HCT116 (cell line): ENCODE measurements at regions not wholly inside any gene's neighbourhood (a gene's known extent, or its start where the extent isn't known, plus 50 kb on each side); places are given as distances from the start of the nearest gene placed in this dataset.

Source experiments
- ATAC-seq: fragments of 200-7000 bp; cut with Tn5 transposase; 2 replicates; pipeline ENCODE4 v1.9.1; 2020; ENCODE audit warnings: mild to moderate bottlenecking, moderate library complexity
- BruUV-seq: library from RNA; stranded (reverse); fragments of 400-500 nt; replicated peaks from 2 replicates; lab custom pipeline; 2021; lab: Mats Ljungman, UMichigan
- CTCF ChIA-PET: fragments of 300-600 bp; sonication (Branson Sonifier 250); formaldehyde crosslinking; loops from one replicate; lab custom pipeline; 2021; ENCODE audit warnings: antibody characterized with exemption; lab: Charles Lee
- POLR2A ChIA-PET: fragments of 300-600, 350-600 bp; sonication (Branson Sonifier 250); formaldehyde crosslinking; loops from one replicate; lab custom pipeline; 2021; ENCODE audit warnings: antibody characterized with exemption; lab: Charles Lee
- RAD21 ChIA-PET, 2 experiments: fragments of 300-600 bp; sonication (Branson Sonifier 250); formaldehyde crosslinking; loops; one replicate each; lab custom pipeline; 2023; ENCODE audit warnings: low total read pairs in 2 of 2; ENCODE audit not compliant: uncharacterized antibody in 2 of 2, unreplicated experiment in 2 of 2, low non-redundant PET in 1 of 2; lab: Charles Lee
- DNase-seq: peaks from one replicate; pipeline ENCODE4 v3.0.0-alpha.2; 2010; ENCODE audit warnings: low read depth, low spot score
- H2AFZ ChIP-seq: fragments of 200-600 bp; shearing (Covaris generic), sonication (generic); 2 replicates; pipeline ENCODE4 v1.6.1; 2017; ENCODE audit warnings: low read depth, mixed run types, mixed read lengths, antibody characterized with exemption, low read length; ENCODE audit not compliant: poor library complexity, severe bottlenecking
- H3K27ac ChIP-seq: 2 replicates; pipeline ENCODE4 v1.5.1; 2012; ENCODE audit warnings: low read depth, low read length
- H3K27me3 ChIP-seq: fragments of 200-600 bp; sonication (generic); 2 replicates; pipeline ENCODE4 v1.6.1; 2016; ENCODE audit warnings: mixed run types, low read length, mixed read lengths; ENCODE audit not compliant: insufficient read depth
- H3K36me3 ChIP-seq, 2 experiments: fragments of 200-500 bp in 1 of 2; fragments of 200-600 bp in 1 of 2; sonication (Bioruptor generic) in 1 of 2; sonication (generic) in 1 of 2; 2 replicates each; pipeline versions ENCODE4 v1.5.1 to v1.6.1; 2014 to 2016; ENCODE audit warnings: low read length in 2 of 2, inconsistent platforms in 1 of 2, mixed read lengths in 1 of 2, mixed run types in 1 of 2; ENCODE audit not compliant: insufficient read depth in 2 of 2, control insufficient read depth in 1 of 2
- H3K4me1 ChIP-seq, 2 experiments: fragments of 200-600 bp in 1 of 2; sonication (generic) in 1 of 2; 2 replicates each; pipeline versions ENCODE4 v1.5.1 to v1.6.1; 2012 to 2017; ENCODE audit warnings: low read length in 2 of 2, inconsistent platforms in 1 of 2, mild to moderate bottlenecking in 1 of 2, mixed read lengths in 1 of 2, mixed run types in 1 of 2, moderate library complexity in 1 of 2; ENCODE audit not compliant: insufficient read depth in 2 of 2, control insufficient read depth in 1 of 2
- H3K4me2 ChIP-seq: fragments of 200-600 bp; sonication (generic); 2 replicates; pipeline ENCODE4 v1.6.1; 2017; ENCODE audit warnings: mixed run types, low read length, mixed read lengths
- H3K4me3 ChIP-seq, 2 experiments: fragments of 200-600 bp in 1 of 2; sonication (generic) in 1 of 2; replicated peaks in 1 of 2; 2 replicates each; pipeline ENCODE4 v1.5.1; 2011 to 2016; ENCODE audit warnings: low read length in 2 of 2, control low read depth in 1 of 2, low read depth in 1 of 2, mild to moderate bottlenecking in 1 of 2, mixed read lengths in 1 of 2, mixed run types in 1 of 2
- H3K79me2 ChIP-seq: fragments of 200-600 bp; sonication (generic); 2 replicates; pipeline ENCODE4 v1.6.1; 2017; ENCODE audit warnings: mild to moderate bottlenecking, mixed run types, low read length, moderate library complexity, mixed read lengths; ENCODE audit not compliant: insufficient read depth
- H3K9ac ChIP-seq: fragments of 200-600 bp; sonication (generic); 2 replicates; pipeline ENCODE4 v1.6.1; 2016; ENCODE audit warnings: low read length, mixed read lengths
- H3K9me2 ChIP-seq: fragments of 200-600 bp; sonication (generic), shearing (Covaris generic); 2 replicates; pipeline ENCODE4 v1.6.1; 2017; ENCODE audit warnings: mixed run types, mild to moderate bottlenecking, moderate library complexity; ENCODE audit not compliant: insufficient read depth
- H3K9me3 ChIP-seq, 2 experiments: fragments of 200-500 bp in 1 of 2; fragments of 200-600 bp in 1 of 2; sonication (Bioruptor generic) in 1 of 2; sonication (generic) in 1 of 2; 2 replicates each; pipeline ENCODE4 v1.6.1; 2014 to 2017; ENCODE audit warnings: low read length in 2 of 2, mixed read lengths in 2 of 2, inconsistent platforms in 1 of 2, low read depth in 1 of 2, mild to moderate bottlenecking in 1 of 2, mixed run types in 1 of 2, moderate library complexity in 1 of 2; ENCODE audit not compliant: control insufficient read depth in 1 of 2, insufficient read depth in 1 of 2
- H4K20me1 ChIP-seq: fragments of 200-600 bp; sonication (generic), shearing (Covaris generic); 2 replicates; pipeline ENCODE4 v1.6.1; 2017; ENCODE audit warnings: mixed run types, mild to moderate bottlenecking, moderate library complexity; ENCODE audit not compliant: insufficient read depth
- CBX3 ChIP-seq: IDR thresholded peaks from 2 replicates; pipeline ENCODE4 v1.6.1; 2012; ENCODE audit warnings: low read depth
- CEBPB ChIP-seq: IDR thresholded peaks from 2 replicates; pipeline ENCODE4 v1.6.1; 2012; ENCODE audit warnings: low read depth
- EGR1 ChIP-seq: IDR thresholded peaks from 2 replicates; pipeline ENCODE4 v1.6.1; 2012; ENCODE audit warnings: low read depth
- ELF1 ChIP-seq: IDR thresholded peaks from 2 replicates; pipeline ENCODE4 v1.6.1; 2012; ENCODE audit warnings: low read depth, borderline replicate concordance
- EZH2 ChIP-seq: fragments of 200-600 bp; sonication (generic); IDR thresholded peaks from 2 replicates; pipeline ENCODE4 v1.6.1; 2017; ENCODE audit warnings: antibody characterized with exemption, mixed run types
- EZH2phosphoT487 ChIP-seq: fragments of 200-600 bp; IDR thresholded peaks from 2 replicates; pipeline ENCODE4 v1.6.1; 2018; ENCODE audit warnings: antibody characterized with exemption, borderline replicate concordance
- FOSL1 ChIP-seq: IDR thresholded peaks from 2 replicates; pipeline ENCODE4 v1.6.1; 2012; ENCODE audit warnings: low read depth
- JUND ChIP-seq: IDR thresholded peaks from 2 replicates; pipeline ENCODE4 v1.6.1; 2012
- POLR2A ChIP-seq: IDR thresholded peaks from 2 replicates; pipeline ENCODE4 v1.7.0; 2011; ENCODE audit warnings: borderline replicate concordance; ENCODE audit not compliant: insufficient read depth, insufficient read length; ENCODE audit errors: extremely low read depth
- POLR2AphosphoS5 ChIP-seq: IDR thresholded peaks from 2 replicates; pipeline ENCODE4 v1.6.1; 2011; ENCODE audit warnings: mild to moderate bottlenecking, low read depth, low read length, moderate library complexity
- RAD21 ChIP-seq: IDR thresholded peaks from 2 replicates; pipeline ENCODE4 v1.6.1; 2012; ENCODE audit warnings: low read depth, mild to moderate bottlenecking
- SIN3A ChIP-seq: IDR thresholded peaks from 2 replicates; pipeline ENCODE4 v1.6.1; 2012; ENCODE audit warnings: low read depth
- SP1 ChIP-seq: IDR thresholded peaks from 2 replicates; pipeline ENCODE4 v1.6.1; 2012; ENCODE audit warnings: low read depth
- SRF ChIP-seq: IDR thresholded peaks from 2 replicates; pipeline ENCODE4 v1.6.1; 2012; ENCODE audit warnings: low read depth
- TCF7L2 ChIP-seq: IDR thresholded peaks from 2 replicates; pipeline ENCODE4 v1.7.0; 2011; ENCODE audit warnings: borderline replicate concordance, inconsistent platforms; ENCODE audit not compliant: insufficient read depth, insufficient read length; ENCODE audit errors: extremely low read depth
- ZFX ChIP-seq: fragments of 450-650 bp; IDR thresholded peaks from 2 replicates; pipeline ENCODE4 v1.6.1; 2017
- ZNF274 ChIP-seq: fragments of 200-500 bp; sonication (Bioruptor generic); IDR thresholded peaks from 2 replicates; pipeline ENCODE4 v1.6.1; 2014; ENCODE audit warnings: mild to moderate bottlenecking, low read depth, low read length, inconsistent platforms
- intact Hi-C: fragments of 100-400 bp; cut with micrococcal nuclease; formaldehyde crosslinking; loops from 2 replicates; pipeline ENCODE4 v1.10.0; 2022
- TF ChIP-seq, protein P1 (sequence below): IDR thresholded peaks from 2 replicates; pipeline ENCODE4 v1.6.1; 2011; ENCODE audit warnings: mild to moderate bottlenecking, low read length, moderate library complexity; ENCODE audit not compliant: insufficient replicate concordance; ENCODE audit errors: extremely low read depth
- TF ChIP-seq, protein P2 (sequence below): IDR thresholded peaks from 2 replicates; pipeline ENCODE4 v1.6.1; 2012
- TF ChIP-seq, protein P3 (sequence below): IDR thresholded peaks from 2 replicates; pipeline ENCODE4 v1.6.1; 2012

DNA sequence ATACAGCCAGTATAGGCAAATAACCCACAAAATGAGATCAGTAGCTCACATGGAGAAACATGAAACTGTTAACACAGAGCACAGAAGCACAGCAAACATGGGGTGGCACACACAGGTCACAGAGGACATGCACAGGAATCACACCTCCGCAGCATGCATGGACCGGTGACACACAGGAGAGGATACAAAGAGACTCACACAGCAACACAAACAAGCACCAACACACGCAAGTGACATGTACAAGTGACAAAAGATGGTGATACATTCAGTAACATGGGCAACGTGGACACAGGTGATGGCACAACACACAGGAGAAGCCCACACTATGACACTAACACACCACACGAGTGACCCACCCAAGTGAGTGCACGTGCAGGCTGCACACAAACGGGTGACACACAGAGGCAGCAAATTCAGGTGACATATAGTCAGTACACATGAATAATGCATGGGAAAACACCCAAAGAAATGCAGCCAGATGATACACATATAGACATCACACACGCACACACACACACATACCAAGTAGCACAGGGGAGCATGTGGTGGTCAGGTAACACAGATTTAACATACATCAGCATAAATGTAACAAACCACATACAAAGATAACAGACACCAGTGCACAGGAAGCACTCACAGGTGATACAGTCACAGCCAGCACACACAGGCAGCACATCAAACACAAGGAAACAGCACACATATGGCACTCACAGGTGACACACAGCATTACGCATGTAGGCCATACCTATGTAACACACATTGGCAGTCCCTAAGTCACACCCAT is 216.0 kb upstream of the SFSWAP start:
- no peak overlapping the region for H2AFZ ChIP-seq
- intact Hi-C loops: no loop called here

More for the DNA sequence above, 216.0 kb upstream of the SFSWAP start:
- H3K4me2 ChIP-seq: no peak overlapping the region
- no peak overlapping the region for H3K4me3 ChIP-seq
- peaks cover 16% of the 10 kb centered on the region for H3K27me3 ChIP-seq
- ChIA-PET POLR2A (no interaction called here), CTCF (no interaction called here), RAD21 (no interaction called here)
- no peaks in the 10 kb centered on the region for H4K20me1 ChIP-seq
- H3K4me1 ChIP-seq: no peaks in the 10 kb centered on the region
- DNase-seq (no peak), ATAC-seq (no peak)
- no peaks in the 10 kb centered on the region for H3K79me2 ChIP-seq
- no TSS peak for BruUV-seq
- H3K9me2 ChIP-seq: no peaks in the 10 kb centered on the region
- no peak for TF ChIP-seq EZH2phosphoT487
- TF ChIP-seq FOSL1: no peak
- TF ChIP-seq CEBPB: no peak
- no peak for TF ChIP-seq JUND
- TF ChIP-seq RAD21: no peak
- TF ChIP-seq, protein P1, sequence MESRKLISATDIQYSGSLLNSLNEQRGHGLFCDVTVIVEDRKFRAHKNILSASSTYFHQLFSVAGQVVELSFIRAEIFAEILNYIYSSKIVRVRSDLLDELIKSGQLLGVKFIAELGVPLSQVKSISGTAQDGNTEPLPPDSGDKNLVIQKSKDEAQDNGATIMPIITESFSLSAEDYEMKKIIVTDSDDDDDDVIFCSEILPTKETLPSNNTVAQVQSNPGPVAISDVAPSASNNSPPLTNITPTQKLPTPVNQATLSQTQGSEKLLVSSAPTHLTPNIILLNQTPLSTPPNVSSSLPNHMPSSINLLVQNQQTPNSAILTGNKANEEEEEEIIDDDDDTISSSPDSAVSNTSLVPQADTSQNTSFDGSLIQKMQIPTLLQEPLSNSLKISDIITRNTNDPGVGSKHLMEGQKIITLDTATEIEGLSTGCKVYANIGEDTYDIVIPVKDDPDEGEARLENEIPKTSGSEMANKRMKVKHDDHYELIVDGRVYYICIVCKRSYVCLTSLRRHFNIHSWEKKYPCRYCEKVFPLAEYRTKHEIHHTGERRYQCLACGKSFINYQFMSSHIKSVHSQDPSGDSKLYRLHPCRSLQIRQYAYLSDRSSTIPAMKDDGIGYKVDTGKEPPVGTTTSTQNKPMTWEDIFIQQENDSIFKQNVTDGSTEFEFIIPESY: no peak
- no peak for TF ChIP-seq EZH2
- no peak for TF ChIP-seq POLR2AphosphoS5
- TF ChIP-seq EGR1: no peak
- no peak for TF ChIP-seq ZNF274
- TF ChIP-seq ZFX: no peak
- TF ChIP-seq, protein P2, sequence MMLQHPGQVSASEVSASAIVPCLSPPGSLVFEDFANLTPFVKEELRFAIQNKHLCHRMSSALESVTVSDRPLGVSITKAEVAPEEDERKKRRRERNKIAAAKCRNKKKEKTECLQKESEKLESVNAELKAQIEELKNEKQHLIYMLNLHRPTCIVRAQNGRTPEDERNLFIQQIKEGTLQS: no peak
- TF ChIP-seq SIN3A: no peak
- TF ChIP-seq CBX3: no peak
- TF ChIP-seq POLR2A: no peak
- TF ChIP-seq, protein P3, sequence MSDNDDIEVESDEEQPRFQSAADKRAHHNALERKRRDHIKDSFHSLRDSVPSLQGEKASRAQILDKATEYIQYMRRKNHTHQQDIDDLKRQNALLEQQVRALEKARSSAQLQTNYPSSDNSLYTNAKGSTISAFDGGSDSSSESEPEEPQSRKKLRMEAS: no peak
- no peak for TF ChIP-seq SP1
- TF ChIP-seq SRF: no peak
- TF ChIP-seq TCF7L2: no peak
- no peak for TF ChIP-seq ELF1
- no peak overlapping the region for H3K9ac ChIP-seq
- H3K27ac ChIP-seq: no peak overlapping the region
- H3K36me3 ChIP-seq: no peaks in the 10 kb centered on the region
- H3K9me3 ChIP-seq: no peaks in the 10 kb centered on the region
